ENCODE measurements at regions not wholly inside any gene's neighbourhood (a gene's known extent, or its start where the extent isn't known, plus 50 kb on each side); places are given as distances from the start of the nearest gene placed in this dataset.

DNA sequence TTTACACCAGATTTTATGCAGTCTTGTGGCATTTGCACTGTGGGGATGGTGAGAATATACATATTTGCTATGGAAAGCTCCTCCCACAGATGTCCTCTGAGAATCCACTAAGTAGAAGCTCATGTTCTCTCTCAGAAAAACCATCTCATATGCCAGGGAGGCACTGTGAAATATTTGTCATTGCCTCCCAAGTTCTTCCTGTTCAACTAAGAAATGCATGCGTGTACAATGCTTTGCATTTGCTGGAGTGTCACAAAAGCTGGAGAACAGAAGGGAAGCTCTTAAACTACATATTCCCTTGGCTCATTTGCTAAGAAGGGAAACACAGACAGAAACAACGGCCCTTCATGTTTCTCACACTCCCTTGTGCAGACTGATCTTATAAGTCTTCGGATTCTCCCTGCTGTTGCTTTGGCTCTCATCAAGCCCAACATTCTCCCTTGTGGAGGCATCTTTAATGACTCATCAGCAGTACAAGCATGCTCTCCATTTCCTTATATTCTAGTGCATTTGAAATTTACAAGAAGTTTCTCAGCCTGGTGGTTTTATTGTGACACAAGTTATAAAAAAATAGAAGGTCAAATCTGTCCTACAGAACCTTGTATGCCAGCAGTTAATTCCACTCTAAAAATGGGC lies 220.6 kb downstream of the TRIM36 start:
- no peak overlapping the region for H3K27ac ChIP-seq
- no peaks in the 10 kb centered on the region for H3K27me3 ChIP-seq
- no peak for DNase-seq
- intact Hi-C loops (cut with DNase I) = no loop called here
- no peaks in the 10 kb centered on the region for H3K4me1 ChIP-seq
- H3K36me3 ChIP-seq = no peaks in the 10 kb centered on the region
- no peak overlapping the region for H3K4me3 ChIP-seq
- ATAC-seq = no peak
- TF ChIP-seq, protein P1, sequence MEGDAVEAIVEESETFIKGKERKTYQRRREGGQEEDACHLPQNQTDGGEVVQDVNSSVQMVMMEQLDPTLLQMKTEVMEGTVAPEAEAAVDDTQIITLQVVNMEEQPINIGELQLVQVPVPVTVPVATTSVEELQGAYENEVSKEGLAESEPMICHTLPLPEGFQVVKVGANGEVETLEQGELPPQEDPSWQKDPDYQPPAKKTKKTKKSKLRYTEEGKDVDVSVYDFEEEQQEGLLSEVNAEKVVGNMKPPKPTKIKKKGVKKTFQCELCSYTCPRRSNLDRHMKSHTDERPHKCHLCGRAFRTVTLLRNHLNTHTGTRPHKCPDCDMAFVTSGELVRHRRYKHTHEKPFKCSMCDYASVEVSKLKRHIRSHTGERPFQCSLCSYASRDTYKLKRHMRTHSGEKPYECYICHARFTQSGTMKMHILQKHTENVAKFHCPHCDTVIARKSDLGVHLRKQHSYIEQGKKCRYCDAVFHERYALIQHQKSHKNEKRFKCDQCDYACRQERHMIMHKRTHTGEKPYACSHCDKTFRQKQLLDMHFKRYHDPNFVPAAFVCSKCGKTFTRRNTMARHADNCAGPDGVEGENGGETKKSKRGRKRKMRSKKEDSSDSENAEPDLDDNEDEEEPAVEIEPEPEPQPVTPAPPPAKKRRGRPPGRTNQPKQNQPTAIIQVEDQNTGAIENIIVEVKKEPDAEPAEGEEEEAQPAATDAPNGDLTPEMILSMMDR (IDR thresholded peaks at IDR 0.05) = no peak
- H3K9me3 ChIP-seq = no peaks in the 10 kb centered on the region
- 58 to 76% methylated on average over 3 of the region's 3 CpGs for WGBS, 2 donors
- no peak for FAIRE-seq

GRCh38 chr5:114948363-114948762 lies 221.3 kb downstream of the TRIM36 start:
- ATAC-seq = no peak

GRCh38 chr5:114940709-114941108 lies 229.0 kb downstream of the TRIM36 start:
- Histone ChIP-seq H3K36me3 (no peaks in the 10 kb centered on the region), H3K4me3 (no peak overlapping the region), H3K9me3 (no peaks in the 10 kb centered on the region), H3K27ac (no peak overlapping the region), H3K4me1 (no peaks in the 10 kb centered on the region), H3K27me3 (no peaks in the 10 kb centered on the region)
- TF ChIP-seq, protein P1 (IDR thresholded peaks at IDR 0.05) = no peak
- DNase-seq = no peak
- WGBS, 2 donors = 30 to 33% methylated on average over 1 of the region's 1 CpG
- intact Hi-C loops (cut with DNase I) = no loop called here
- no peak for FAIRE-seq
- no peak for ATAC-seq

More at GRCh38 chr5:114948363-114948762, 221.3 kb downstream of the TRIM36 start:
- Histone ChIP-seq H3K27ac (no peak overlapping the region), H3K9me3 (no peaks in the 10 kb centered on the region), H3K27me3 (no peaks in the 10 kb centered on the region), H3K4me1 (no peaks in the 10 kb centered on the region), H3K36me3 (no peaks in the 10 kb centered on the region), H3K4me3 (no peak overlapping the region)
- TF ChIP-seq, protein P1 (IDR thresholded peaks at IDR 0.05) = no peak
- WGBS, 2 donors = 36 to 49% methylated on average over 2 of the region's 2 CpGs
- intact Hi-C loops (cut with DNase I) = no loop called here
- DNase-seq = no peak
- FAIRE-seq = no peak

DNA sequence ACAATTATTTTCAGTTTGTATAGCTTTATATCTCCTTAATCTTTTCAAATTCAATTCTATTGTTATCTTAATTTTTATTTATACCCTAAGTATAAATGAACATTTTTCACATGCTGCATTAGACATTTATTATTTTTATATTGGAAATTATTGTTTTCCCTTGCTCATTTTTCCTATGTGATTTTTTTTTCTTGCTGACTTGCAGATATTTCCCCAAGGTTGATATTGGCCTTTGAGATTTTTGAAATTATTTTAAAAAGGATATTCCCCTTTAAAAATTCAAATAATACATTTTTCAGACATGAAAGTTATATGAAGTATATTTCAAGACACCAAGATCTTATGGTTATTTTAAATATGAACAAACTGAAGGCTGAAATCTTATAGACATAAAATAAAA lies 234.2 kb downstream of the TRIM36 start:
- H3K27ac ChIP-seq = no peak overlapping the region
- no peak for ATAC-seq
- H3K4me3 ChIP-seq = no peak overlapping the region
- FAIRE-seq = peak; percentile 9
- no peaks in the 10 kb centered on the region for H3K4me1 ChIP-seq
- H3K36me3 ChIP-seq = no peaks in the 10 kb centered on the region
- DNase-seq = no peak
- TF ChIP-seq, protein P1 (IDR thresholded peaks at IDR 0.05) = no peak
- no peaks in the 10 kb centered on the region for H3K27me3 ChIP-seq
- intact Hi-C loops (cut with DNase I) = no loop called here
- no peaks in the 10 kb centered on the region for H3K9me3 ChIP-seq

DNA sequence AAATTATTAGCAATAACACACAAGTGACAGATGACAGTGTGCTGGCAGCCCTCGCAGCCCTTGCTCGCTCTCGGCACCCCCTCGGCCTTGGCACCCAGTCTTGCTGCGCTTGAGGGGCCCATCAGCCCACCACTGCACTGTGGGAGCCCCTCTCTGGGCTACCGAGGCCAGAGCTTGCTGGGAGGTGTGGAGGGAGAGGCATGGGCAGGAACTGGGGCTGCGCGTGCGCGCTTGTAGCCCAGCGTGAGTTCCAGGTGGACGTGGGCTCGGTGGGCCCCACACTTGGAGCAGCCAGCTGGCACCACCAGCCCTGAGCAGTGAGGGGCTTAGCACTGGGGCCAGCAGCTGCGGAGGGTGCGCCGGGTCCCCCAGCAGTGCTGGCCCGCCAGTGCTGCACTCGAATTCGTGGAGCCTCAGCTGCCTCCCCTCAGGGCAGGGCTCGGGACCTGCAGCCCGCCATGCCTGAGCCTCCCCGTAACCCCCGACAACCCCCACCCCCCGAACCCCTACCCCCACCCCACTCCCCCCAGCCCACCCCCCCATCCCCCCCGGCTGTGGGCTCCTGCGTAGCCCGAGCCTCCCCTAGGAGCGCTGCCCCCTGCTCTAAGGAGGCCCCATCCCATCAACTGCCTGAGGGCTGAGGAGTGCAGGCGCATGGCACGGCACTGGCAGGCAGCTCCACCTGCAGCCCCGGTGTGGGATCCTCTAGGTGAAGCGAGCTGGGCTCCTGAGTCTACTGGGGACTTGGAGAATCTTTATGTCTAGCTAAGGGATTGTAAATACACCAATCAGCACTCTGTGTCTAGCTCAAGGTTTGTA lies 240.9 kb downstream of the TRIM36 start:
- Histone ChIP-seq H3K27ac (no peak overlapping the region), H3K4me3 (no peak overlapping the region), H3K4me1 (no peaks in the 10 kb centered on the region), H3K27me3 (no peaks in the 10 kb centered on the region), H3K9me3 (no peaks in the 10 kb centered on the region), H3K36me3 (no peaks in the 10 kb centered on the region)
- TF ChIP-seq, protein P1 (IDR thresholded peaks at IDR 0.05) = no peak
- intact Hi-C loops (cut with DNase I) = no loop called here
- WGBS, 2 donors = 78 to 88% methylated on average over 22 to 32 of the region's 32 CpGs
- ATAC-seq (no peak), DNase-seq (peak in 1 of 6 donors; percentile 48), FAIRE-seq (no peak)
